Retinal pigment epithelial cell (primary cell): ENCODE measurements at regions not wholly inside any gene's neighbourhood (a gene's known extent, or its start where the extent isn't known, plus 50 kb on each side); places are given as distances from the start of the nearest gene placed in this dataset.

Source experiments
- DNase-seq: peaks from one replicate; pipeline ENCODE4 v3.0.0-alpha.2; 2010; ENCODE audit warnings: low read depth
- H3K4me3 ChIP-seq: 2 replicates; pipeline ENCODE4 v1.5.1; 2011; ENCODE audit warnings: mild to moderate bottlenecking, low read length, control low read depth, moderate library complexity
- CTCF ChIP-seq: conservative IDR thresholded peaks from 2 replicates; pipeline ENCODE4 v1.5.1; 2011; ENCODE audit warnings: low read depth, low read length, control low read depth, inconsistent platforms

DNA sequence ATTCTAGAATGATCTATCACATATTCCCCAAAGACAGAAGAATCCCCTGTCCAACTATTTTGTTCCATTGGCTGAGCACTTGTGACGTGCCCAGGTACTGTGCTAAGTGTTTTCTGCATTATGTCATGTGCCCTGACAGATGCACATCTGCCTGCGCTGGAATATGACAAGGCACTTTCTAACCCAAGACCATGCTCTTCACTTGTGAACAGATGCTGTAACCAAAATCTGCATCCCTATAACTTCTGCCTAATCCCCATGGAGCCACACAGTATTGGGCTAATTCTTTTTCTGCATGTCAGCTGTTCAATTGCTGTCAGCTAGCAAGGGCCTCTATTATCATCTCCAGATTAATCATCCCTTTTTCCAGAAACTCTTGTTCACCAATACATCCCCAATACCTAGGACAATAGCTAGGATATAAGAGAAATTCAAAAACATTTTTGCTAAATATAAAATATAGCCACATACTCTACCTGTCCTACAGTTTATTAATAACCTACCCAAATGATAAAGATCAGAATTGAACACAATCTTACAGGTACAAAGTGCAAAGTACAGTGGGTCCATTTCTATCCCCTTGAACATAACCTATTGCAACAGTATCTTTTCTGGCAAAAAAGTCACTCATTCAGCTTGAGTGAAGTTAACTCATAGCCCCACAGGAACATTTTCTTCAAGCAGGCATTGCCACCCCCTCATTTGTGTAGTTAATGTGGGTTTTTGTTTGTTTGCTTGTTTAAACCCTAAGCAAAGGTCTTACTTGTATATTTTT is 109.4 kb upstream of the LRRN1 start:
- no peak overlapping the region for H3K4me3 ChIP-seq
- no peak for DNase-seq
- TF ChIP-seq CTCF: no peak

DNA sequence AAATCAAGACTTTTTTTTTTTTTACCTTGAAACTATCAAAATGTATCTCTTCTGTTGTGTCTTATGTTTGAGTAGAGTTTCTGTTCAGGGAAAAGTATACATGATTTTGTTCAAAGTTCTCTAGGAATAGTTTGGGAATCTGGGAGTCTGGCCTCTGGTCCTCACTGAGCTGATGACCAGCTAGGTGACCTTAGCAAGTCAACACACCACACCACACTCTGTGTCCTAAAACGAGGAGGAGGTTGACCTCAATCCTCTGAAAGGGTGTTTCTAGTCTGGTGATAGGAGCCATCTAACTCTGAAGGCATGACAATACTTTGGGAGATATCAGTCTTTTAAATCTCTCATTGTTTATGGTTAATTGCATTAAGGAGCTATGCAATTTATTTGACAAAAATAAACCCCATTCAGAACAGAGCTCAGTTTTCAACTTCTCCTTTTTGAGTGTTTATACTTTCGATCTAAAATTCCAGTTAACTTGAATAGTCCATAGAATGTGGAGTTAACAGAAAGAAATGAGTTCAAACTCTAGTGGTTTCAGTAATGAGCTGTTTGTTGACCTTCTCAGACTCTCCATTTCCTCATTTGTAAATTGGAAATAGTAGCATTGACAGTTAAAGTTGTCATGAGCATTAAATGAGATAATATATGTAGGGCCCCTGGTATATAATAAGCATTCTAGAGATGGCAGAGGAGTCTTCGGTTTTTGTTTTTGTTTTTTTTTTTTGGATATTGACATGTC is 112.2 kb upstream of the LRRN1 start:
- H3K4me3 ChIP-seq: no peak overlapping the region
- no peak for DNase-seq
- no peak for TF ChIP-seq CTCF

DNA sequence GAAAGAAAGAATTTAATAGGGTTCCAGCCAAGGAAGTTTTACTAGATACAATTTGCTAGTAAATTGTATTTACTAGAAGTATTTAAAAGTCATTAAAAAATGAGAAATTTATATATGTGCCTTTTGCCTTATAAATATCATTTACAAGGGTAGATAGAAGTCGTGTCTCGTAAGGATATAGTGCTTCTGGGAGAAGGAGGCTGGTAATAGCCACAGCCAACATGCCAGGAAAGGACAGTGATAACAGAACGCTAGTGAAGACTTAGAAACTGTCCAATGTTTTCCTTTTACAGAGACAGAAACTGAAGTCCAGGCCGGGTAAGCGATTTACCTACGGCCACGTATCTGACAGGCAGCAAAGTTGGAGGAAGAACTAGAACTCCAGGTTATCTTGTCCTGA is 113.5 kb upstream of the LRRN1 start:
- DNase-seq: no peak
- no peak overlapping the region for H3K4me3 ChIP-seq
- no peak for TF ChIP-seq CTCF

DNA sequence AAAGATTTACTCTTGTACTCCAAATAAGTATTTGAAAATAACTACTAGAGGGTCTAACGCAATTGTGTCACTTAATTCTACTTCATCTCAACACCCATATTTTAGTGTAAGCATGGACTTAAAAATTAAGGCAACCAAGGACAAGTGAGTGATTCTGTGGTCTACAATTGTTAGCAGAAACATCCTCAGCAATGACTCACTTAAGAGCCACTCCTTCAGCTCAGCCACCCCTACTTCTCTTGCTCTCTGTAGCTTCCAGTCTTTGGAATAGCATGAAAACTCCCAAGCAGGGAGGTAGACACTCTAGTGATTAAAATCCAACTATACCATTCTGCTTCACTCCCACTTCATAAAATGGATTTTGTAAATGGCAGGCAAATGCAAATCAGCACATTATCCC is 116.0 kb upstream of the LRRN1 start:
- no peak for DNase-seq
- H3K4me3 ChIP-seq: no peak overlapping the region
- TF ChIP-seq CTCF: no peak

DNA sequence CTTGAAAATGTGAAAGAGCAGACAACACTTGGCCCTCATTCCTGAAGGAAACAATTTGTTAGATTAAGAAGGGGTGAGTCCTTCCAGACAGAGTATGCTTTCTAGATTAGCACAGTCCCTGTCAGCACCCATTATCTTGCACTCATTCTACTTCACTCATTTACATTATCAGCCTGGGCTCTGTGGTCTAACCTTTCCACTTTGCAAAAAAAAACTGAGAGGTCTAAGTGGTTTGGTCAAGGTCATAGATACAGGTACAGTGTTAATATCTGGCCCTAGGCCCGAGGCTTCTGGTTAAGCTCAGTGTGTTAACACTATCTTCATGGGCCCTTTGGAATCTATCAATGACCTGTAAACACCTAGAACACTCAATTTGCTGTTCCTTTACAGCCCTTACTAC is 123.4 kb upstream of the LRRN1 start:
- no peak overlapping the region for H3K4me3 ChIP-seq
- no peak for DNase-seq
- TF ChIP-seq CTCF: no peak

- no peak for TF ChIP-seq CTCF
- no peak overlapping the region for H3K4me3 ChIP-seq
- no peak for DNase-seq
Observed at GRCh38 chr3:3675186-3675585, 124.0 kb upstream of the LRRN1 start.

DNA sequence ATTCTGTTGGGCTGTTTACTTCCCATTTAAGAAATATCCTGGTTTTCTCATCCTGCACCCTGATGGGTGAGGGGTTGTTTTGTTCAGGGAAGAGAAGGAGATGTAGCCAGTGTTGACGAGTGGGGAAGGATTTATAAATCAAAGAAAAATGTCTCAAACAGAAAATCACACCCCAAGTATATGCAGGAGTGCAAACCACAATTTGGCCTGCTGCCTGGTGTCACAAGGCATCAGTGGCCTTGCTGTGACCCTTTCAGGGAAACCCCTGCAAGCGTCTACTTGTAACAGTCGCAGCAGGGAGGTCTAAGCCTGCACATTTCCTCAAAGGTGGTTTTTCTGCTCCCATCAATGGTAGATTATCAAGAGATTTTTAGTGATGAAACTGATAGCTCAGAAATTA is 132.6 kb upstream of the LRRN1 start:
- TF ChIP-seq CTCF: no peak
- DNase-seq: peak; percentile 85

More for the DNA sequence above, 132.6 kb upstream of the LRRN1 start:
- no peak overlapping the region for H3K4me3 ChIP-seq
